LNCaP clone FGC (cell line): ENCODE measurements at regions not wholly inside any gene's neighbourhood (a gene's known extent, or its start where the extent isn't known, plus 50 kb on each side); places are given as distances from the start of the nearest gene placed in this dataset.

ENCODE experiments used
- DNase-seq: peaks from one replicate; pipeline ENCODE4 v3.0.0-alpha.2; 2011; ENCODE audit warnings: low read depth
- H3K4me3 ChIP-seq: 2 replicates; pipeline ENCODE4 v1.5.1; 2011; ENCODE audit warnings: mild to moderate bottlenecking, low read depth, low read length, control low read depth
- CTCF ChIP-seq: IDR thresholded peaks from 2 replicates; pipeline ENCODE4 v1.5.1; 2012; ENCODE audit warnings: mild to moderate bottlenecking; ENCODE audit not compliant: control insufficient read depth, insufficient read depth; ENCODE audit errors: extremely low read depth

- H3K4me3 ChIP-seq, result no peak overlapping the region
- DNase-seq, result no peak
- no peak for TF ChIP-seq CTCF
Observed at GRCh38 chr6:144844596-144844995, 559.5 kb downstream of the UTRN start.

GRCh38 chr6:144845186-144845585, 560.1 kb downstream of the UTRN start:
- H3K4me3 ChIP-seq, result no peak overlapping the region
- TF ChIP-seq CTCF, result no peak
- DNase-seq, result no peak

DNA sequence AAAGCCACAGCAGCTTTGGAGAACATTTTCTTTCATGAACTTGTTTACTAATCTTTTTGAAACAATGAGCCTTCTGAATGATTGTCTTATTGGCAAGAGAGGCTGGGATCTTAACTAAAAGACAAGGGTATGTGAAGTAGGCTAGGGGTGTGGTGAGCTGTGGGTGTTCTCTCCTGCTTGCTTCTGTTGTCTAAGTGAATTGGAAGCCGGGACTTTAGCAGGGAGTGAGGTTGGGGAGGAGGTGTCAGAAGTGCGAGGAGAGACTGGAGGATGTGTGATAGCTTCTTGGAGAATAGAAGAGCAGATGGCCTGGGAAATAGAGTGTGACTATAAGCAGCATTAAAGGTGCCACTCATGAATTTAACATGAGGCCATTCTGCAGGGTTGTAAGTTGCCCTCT, 562.8 kb downstream of the UTRN start:
- no peak for DNase-seq
- H3K4me3 ChIP-seq, result no peak overlapping the region

DNA sequence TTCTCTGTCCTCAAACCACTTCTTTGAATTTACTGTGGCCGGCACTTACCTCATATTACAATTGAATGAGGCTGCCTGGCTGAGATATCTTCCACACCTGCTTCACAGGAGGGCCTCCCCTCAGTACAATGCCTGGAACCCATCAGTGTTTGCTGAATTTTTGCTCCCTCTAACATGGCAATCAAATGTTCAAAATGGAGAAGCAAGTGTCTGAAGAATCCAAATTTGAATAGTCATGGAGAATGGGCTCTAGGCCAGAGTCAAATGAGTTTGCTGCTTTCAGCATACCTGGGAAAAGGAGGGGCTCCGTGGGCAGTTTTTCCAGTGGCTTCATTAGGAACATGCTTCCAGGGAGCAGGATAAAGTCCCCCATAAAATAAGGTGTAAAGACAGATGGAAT, 564.8 kb downstream of the UTRN start:
- TF ChIP-seq CTCF, result no peak
- DNase-seq, result no peak
- no peak overlapping the region for H3K4me3 ChIP-seq

More for the DNA sequence above, 562.8 kb downstream of the UTRN start:
- TF ChIP-seq CTCF, result no peak

DNA sequence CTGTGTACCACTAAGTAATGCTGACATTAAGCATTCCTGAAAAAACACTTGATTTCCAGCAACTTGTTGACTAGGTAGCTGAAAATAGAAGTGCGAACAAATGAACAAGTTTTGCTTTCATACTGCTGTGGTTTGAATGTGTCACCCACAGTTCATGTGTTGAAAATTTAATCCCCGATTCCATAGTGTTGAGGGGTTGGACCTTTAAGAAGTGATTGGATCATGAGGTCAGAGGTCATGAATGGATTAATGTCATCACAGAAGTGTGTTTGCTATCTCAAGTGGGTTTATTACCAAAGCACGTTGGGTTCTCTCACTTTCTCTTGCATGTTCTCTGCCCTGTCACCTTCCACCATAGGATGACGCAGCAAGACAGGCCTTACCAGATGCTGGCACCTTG, 568.5 kb downstream of the UTRN start:
- H3K4me3 ChIP-seq, result no peak overlapping the region
- TF ChIP-seq CTCF, result no peak
- DNase-seq, result no peak

- no peak overlapping the region for H3K4me3 ChIP-seq
- DNase-seq, result no peak
- no peak for TF ChIP-seq CTCF
Observed at GRCh38 chr6:144854654-144855053, 569.5 kb downstream of the UTRN start.

- TF ChIP-seq CTCF, result no peak
- no peak for DNase-seq
- no peak overlapping the region for H3K4me3 ChIP-seq
Observed at GRCh38 chr6:144855375-144855774, 570.2 kb downstream of the UTRN start.
